ENCODE measurements at regions not wholly inside any gene's neighbourhood (a gene's known extent, or its start where the extent isn't known, plus 50 kb on each side); places are given as distances from the start of the nearest gene placed in this dataset. TPM values are rescaled to one million over a fixed set of nuclear protein-coding genes. Genes with fewer than 3 reads are reported as not detected.

- no peak for TF ChIP-seq CTCF (IDR thresholded peaks at IDR 0.05)
- TF ChIP-seq EP300 (IDR thresholded peaks at IDR 0.05), result no peak
- no peak for TF ChIP-seq POLR2A (IDR thresholded peaks at IDR 0.05)
- Histone ChIP-seq H3K27me3 (no peaks in the 10 kb centered on the region), H3K36me3 (no peaks in the 10 kb centered on the region), H3K27ac (no peak overlapping the region), H3K4me1 (ENCODE audit: insufficient read depth) (no peaks in the 10 kb centered on the region), H3K4me3 (no peak overlapping the region), H3K9me3 (no peaks in the 10 kb centered on the region)
- intact Hi-C loops (cut with DNase I), result no loop called here
- DNase-seq, result no peak
- 55 to 64% (median 56%) methylated on average over 4 of the region's 4 CpGs for WGBS, 3 donors
Measured at GRCh38 chr7:88357781-88358525, 51.3 kb upstream of the STEAP4 start.

- H3K4me3 ChIP-seq, result no peak overlapping the region
- no peaks in the 10 kb centered on the region for H3K27me3 ChIP-seq
- WGBS, 3 donors, result 13 to 18% (median 17%) methylated on average over 1 of the region's 1 CpG
- intact Hi-C loops (cut with DNase I), result no loop called here
- H3K27ac ChIP-seq, result no peak overlapping the region
- no peak for DNase-seq
- TF ChIP-seq CTCF (IDR thresholded peaks at IDR 0.05) (no peak), POLR2A (IDR thresholded peaks at IDR 0.05) (no peak), EP300 (IDR thresholded peaks at IDR 0.05) (no peak)
- H3K9me3 ChIP-seq, result no peaks in the 10 kb centered on the region
- no peaks in the 10 kb centered on the region for H3K36me3 ChIP-seq
- H3K4me1 ChIP-seq (ENCODE audit: insufficient read depth), result no peaks in the 10 kb centered on the region
Measured at GRCh38 chr7:88357294-88357693, 50.6 kb upstream of the STEAP4 start.

Small RNA genes lying in the stretch of these regions (small RNA-seq; reads per million reads assigned to genes)
- not detected for gene EIF4A1P13
- gene RF00272, result not detected

All from ovary (tissue), 7 donors.